Peyer's patch (tissue), 4 donors: ENCODE measurements at regions not wholly inside any gene's neighbourhood (a gene's known extent, or its start where the extent isn't known, plus 50 kb on each side); places are given as distances from the start of the nearest gene placed in this dataset.

ENCODE experiments used
- POLR2A ChIP-seq, 2 donors: fragments of 450-650 bp; IDR thresholded peaks; one replicate each; pipeline ENCODE4 v1.5.1; 2017; ENCODE audit warnings: antibody characterized with exemption in 2 of 2, mild to moderate bottlenecking in 2 of 2, moderate library complexity in 2 of 2
- TF ChIP-seq, protein P1 (sequence below), 6 experiments: fragments of 450-650 bp in 4 of 6; fragments of 200-600 bp in 2 of 6; sonication (generic) in 1 of 6; IDR thresholded peaks; one replicate each; pipeline ENCODE4 v1.5.1; 2017 to 2019; ENCODE audit warnings: antibody characterized with exemption in 6 of 6, mild to moderate bottlenecking in 3 of 6, moderate library complexity in 1 of 6

DNA sequence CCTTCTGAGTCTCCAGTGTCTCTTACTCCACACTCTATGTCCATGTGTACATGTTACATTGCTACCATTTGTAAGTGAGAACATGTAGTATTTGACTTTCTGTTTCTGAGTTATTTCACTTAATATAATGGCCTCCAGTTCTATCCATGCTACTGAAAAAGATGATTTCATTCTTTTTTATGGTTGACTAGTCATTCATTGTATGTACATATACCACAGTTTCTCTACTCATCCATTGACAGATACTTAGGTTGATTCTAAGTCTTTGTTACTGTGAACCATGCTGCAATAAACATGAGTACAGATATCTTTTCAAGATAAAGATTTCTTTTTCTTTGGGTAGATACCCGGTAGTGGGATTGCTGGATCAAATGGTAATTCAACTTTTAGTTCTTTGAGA is 107.1 kb upstream of the CHD1 start:
- TF ChIP-seq, protein P1, sequence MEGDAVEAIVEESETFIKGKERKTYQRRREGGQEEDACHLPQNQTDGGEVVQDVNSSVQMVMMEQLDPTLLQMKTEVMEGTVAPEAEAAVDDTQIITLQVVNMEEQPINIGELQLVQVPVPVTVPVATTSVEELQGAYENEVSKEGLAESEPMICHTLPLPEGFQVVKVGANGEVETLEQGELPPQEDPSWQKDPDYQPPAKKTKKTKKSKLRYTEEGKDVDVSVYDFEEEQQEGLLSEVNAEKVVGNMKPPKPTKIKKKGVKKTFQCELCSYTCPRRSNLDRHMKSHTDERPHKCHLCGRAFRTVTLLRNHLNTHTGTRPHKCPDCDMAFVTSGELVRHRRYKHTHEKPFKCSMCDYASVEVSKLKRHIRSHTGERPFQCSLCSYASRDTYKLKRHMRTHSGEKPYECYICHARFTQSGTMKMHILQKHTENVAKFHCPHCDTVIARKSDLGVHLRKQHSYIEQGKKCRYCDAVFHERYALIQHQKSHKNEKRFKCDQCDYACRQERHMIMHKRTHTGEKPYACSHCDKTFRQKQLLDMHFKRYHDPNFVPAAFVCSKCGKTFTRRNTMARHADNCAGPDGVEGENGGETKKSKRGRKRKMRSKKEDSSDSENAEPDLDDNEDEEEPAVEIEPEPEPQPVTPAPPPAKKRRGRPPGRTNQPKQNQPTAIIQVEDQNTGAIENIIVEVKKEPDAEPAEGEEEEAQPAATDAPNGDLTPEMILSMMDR (IDR thresholded peaks at IDR 0.05): no peak
- TF ChIP-seq POLR2A (IDR thresholded peaks at IDR 0.05): no peak
